ENCODE measurements at regions not wholly inside any gene's neighbourhood (a gene's known extent, or its start where the extent isn't known, plus 50 kb on each side); places are given as distances from the start of the nearest gene placed in this dataset.

DNA sequence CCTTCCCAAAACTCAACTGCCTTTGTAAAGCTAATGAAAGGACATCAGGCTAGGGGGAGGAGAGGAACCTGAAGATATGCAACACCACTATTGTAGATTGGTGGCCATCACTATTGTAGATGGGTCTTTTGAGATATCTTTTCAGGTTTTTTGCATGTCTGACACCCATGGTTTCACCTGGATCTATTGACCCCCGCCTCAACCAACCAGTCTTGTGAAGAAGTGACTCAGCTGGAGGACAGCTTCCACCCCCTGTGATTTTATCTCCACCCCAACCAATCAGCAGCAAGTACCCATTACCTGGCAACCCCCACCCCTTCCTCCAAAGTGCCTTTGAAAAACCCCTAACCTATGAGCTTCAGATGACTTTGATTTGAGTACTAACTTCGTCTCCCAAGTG is 382.6 kb upstream of the GOT2 start:
- TF ChIP-seq, protein P1, sequence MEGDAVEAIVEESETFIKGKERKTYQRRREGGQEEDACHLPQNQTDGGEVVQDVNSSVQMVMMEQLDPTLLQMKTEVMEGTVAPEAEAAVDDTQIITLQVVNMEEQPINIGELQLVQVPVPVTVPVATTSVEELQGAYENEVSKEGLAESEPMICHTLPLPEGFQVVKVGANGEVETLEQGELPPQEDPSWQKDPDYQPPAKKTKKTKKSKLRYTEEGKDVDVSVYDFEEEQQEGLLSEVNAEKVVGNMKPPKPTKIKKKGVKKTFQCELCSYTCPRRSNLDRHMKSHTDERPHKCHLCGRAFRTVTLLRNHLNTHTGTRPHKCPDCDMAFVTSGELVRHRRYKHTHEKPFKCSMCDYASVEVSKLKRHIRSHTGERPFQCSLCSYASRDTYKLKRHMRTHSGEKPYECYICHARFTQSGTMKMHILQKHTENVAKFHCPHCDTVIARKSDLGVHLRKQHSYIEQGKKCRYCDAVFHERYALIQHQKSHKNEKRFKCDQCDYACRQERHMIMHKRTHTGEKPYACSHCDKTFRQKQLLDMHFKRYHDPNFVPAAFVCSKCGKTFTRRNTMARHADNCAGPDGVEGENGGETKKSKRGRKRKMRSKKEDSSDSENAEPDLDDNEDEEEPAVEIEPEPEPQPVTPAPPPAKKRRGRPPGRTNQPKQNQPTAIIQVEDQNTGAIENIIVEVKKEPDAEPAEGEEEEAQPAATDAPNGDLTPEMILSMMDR (IDR thresholded peaks at IDR 0.05): no peak
- no peak for TF ChIP-seq POLR2A (IDR thresholded peaks at IDR 0.05)

Data from uterus (tissue), 2 donors.